Endothelial cell of umbilical vein (primary cell): ENCODE measurements at regions not wholly inside any gene's neighbourhood (a gene's known extent, or its start where the extent isn't known, plus 50 kb on each side); places are given as distances from the start of the nearest gene placed in this dataset.

Experiments used
- BruUV-seq: library from RNA; stranded (reverse); fragments of 400-500 nt; replicated peaks from 2 replicates; lab custom pipeline; 2021; lab: Mats Ljungman, UMichigan
- CTCF ChIA-PET: fragments of 300-600, 350-600 bp; sonication (Branson Sonifier 250); formaldehyde crosslinking; loops from one replicate; lab custom pipeline; 2021; ENCODE audit warnings: antibody characterized with exemption, inconsistent platforms; lab: Charles Lee
- POLR2A ChIA-PET: fragments of 300-600, 350-600 bp; sonication (Branson Sonifier 250); formaldehyde crosslinking; loops from one replicate; lab custom pipeline; 2021; ENCODE audit warnings: antibody characterized with exemption, inconsistent platforms; lab: Charles Lee
- DNase-seq: peaks from one replicate; pipeline ENCODE4 v3.0.0-alpha.2; 2011; ENCODE audit warnings: low read depth, low spot score
- FAIRE-seq: peaks from 2 replicates; lab custom pipeline; 2011; peaks lifted over from hg19 to GRCh38; lab: Jason Lieb, UNC
- H2AFZ ChIP-seq: 2 replicates; pipeline ENCODE4 v1.6.0; 2012; ENCODE audit warnings: low read depth, low read length, control low read depth, inconsistent platforms
- H3K27ac ChIP-seq: 2 replicates; pipeline ENCODE4 v1.5.1; 2011; ENCODE audit warnings: low read depth, mild to moderate bottlenecking, control low read depth, low read length, moderate library complexity; ENCODE audit not compliant: insufficient read depth
- H3K27me3 ChIP-seq, 2 experiments: 2 replicates each; pipeline versions ENCODE4 v1.6.0 to v1.6.1; 2011; ENCODE audit warnings: low read length in 2 of 2, mixed read lengths in 1 of 2; ENCODE audit not compliant: control insufficient read depth in 2 of 2, insufficient read depth in 2 of 2
- H3K36me3 ChIP-seq, 2 experiments: 2 replicates in 1 of 2; 3 replicates in 1 of 2; pipeline ENCODE4 v1.5.1; 2011; ENCODE audit warnings: low read length in 2 of 2, mild to moderate bottlenecking in 1 of 2, moderate library complexity in 1 of 2; ENCODE audit not compliant: control insufficient read depth in 2 of 2, insufficient read depth in 2 of 2; ENCODE audit errors: extremely low read depth in 1 of 2
- H3K4me1 ChIP-seq: 3 replicates; pipeline ENCODE4 v1.5.1; 2011; ENCODE audit warnings: mild to moderate bottlenecking, low read length; ENCODE audit not compliant: control insufficient read depth, insufficient read depth; ENCODE audit errors: extremely low read depth
- H3K4me2 ChIP-seq: 2 replicates; pipeline ENCODE4 v1.6.1; 2011; ENCODE audit warnings: low read length, control low read depth, mixed read lengths; ENCODE audit not compliant: insufficient read depth
- H3K4me3 ChIP-seq, 3 experiments: fragments of 200-600 bp in 1 of 3; sonication (generic), shearing (Covaris generic) in 1 of 3; replicated peaks in 1 of 3; 2 replicates each; pipeline ENCODE4 v1.5.1; 2011 to 2016; ENCODE audit warnings: control low read depth in 3 of 3, low read length in 3 of 3, mild to moderate bottlenecking in 2 of 3, inconsistent platforms in 1 of 3, low read depth in 1 of 3, moderate library complexity in 1 of 3; ENCODE audit not compliant: insufficient read depth in 1 of 3
- H3K79me2 ChIP-seq: 2 replicates; pipeline ENCODE4 v1.6.0; 2012; ENCODE audit warnings: low read length, inconsistent platforms; ENCODE audit not compliant: control insufficient read depth, insufficient read depth
- H3K9ac ChIP-seq: replicated peaks from 2 replicates; pipeline ENCODE3; 2011; ENCODE audit warnings: low read length, control low read depth; ENCODE audit not compliant: insufficient read depth; ENCODE audit errors: extremely low read depth
- H3K9me1 ChIP-seq: replicated peaks from 3 replicates; pipeline ENCODE4 v1.6.0; 2011; ENCODE audit warnings: mild to moderate bottlenecking, low read length; ENCODE audit not compliant: control insufficient read depth, insufficient read depth; ENCODE audit errors: extremely low read depth
- H3K9me3 ChIP-seq: replicated peaks from 2 replicates; pipeline ENCODE4 v1.5.1; 2012; ENCODE audit warnings: low read length, inconsistent platforms; ENCODE audit not compliant: control insufficient read depth, insufficient read depth
- H4K20me1 ChIP-seq: replicated peaks from 2 replicates; pipeline ENCODE3; 2011; ENCODE audit warnings: mild to moderate bottlenecking, low read length; ENCODE audit not compliant: control insufficient read depth, insufficient read depth; ENCODE audit errors: extremely low read depth
- EZH2 ChIP-seq: IDR thresholded peaks from 2 replicates; pipeline ENCODE4 v1.6.1; 2012; ENCODE audit warnings: borderline replicate concordance, low read depth, mild to moderate bottlenecking, moderate library complexity, low read length, inconsistent platforms; ENCODE audit not compliant: severe bottlenecking
- FOS ChIP-seq: IDR thresholded peaks from 2 replicates; pipeline ENCODE4 v1.6.1; 2011; ENCODE audit warnings: mild to moderate bottlenecking, low read length, moderate library complexity, borderline replicate concordance; ENCODE audit not compliant: insufficient read depth
- GATA2 ChIP-seq: IDR thresholded peaks from 2 replicates; pipeline ENCODE4 v1.7.0; 2011; ENCODE audit warnings: low read depth, mild to moderate bottlenecking, moderate library complexity, mixed read lengths, low read length; ENCODE audit not compliant: insufficient read length, insufficient read depth
- JUN ChIP-seq: IDR thresholded peaks from 2 replicates; pipeline ENCODE4 v1.6.1; 2011; ENCODE audit warnings: borderline replicate concordance, low read depth; ENCODE audit not compliant: insufficient read length, insufficient read depth
- MYC ChIP-seq: IDR thresholded peaks from one replicate; pipeline ENCODE4 v1.6.1; 2011; ENCODE audit warnings: mild to moderate bottlenecking, low read depth, low read length
- POLR2A ChIP-seq: IDR thresholded peaks from 2 replicates; pipeline ENCODE4 v1.6.1; 2012; ENCODE audit warnings: low read depth, mild to moderate bottlenecking, control low read depth, low read length
- POLR2AphosphoS5 ChIP-seq: IDR thresholded peaks from 2 replicates; pipeline ENCODE4 v1.6.1; 2012; ENCODE audit warnings: low read depth, mild to moderate bottlenecking, control low read depth, low read length, moderate library complexity; ENCODE audit not compliant: insufficient read depth
- dilution Hi-C: fragments of 300-500 bp; cut with MboI; formaldehyde crosslinking; loops from one replicate; pipeline ENCODE4 v1.15.0; 2019; ENCODE audit warnings: low sequenced_read_pairs; ENCODE audit not compliant: extremely low pct_ligation_motif_present
- intact Hi-C: fragments of 100-400 bp; cut with micrococcal nuclease; formaldehyde crosslinking; loops from one replicate; pipeline ENCODE4 v1.10.0; 2022
- TF ChIP-seq, protein P1 (sequence below), 2 donors: IDR thresholded peaks; 1 replicate in 1 of 2; 2 replicates in 1 of 2; pipeline ENCODE4 v1.5.1; 2011; ENCODE audit warnings: low read length in 2 of 2, mild to moderate bottlenecking in 2 of 2, moderate library complexity in 2 of 2, control low read depth in 1 of 2, inconsistent platforms in 1 of 2, low read depth in 1 of 2; ENCODE audit not compliant: insufficient read depth in 1 of 2; ENCODE audit errors: extremely low read depth in 1 of 2
- TF ChIP-seq, protein P2 (sequence below): IDR thresholded peaks from 2 replicates; pipeline ENCODE4 v1.6.1; 2011; ENCODE audit not compliant: insufficient read depth, insufficient read length

DNA sequence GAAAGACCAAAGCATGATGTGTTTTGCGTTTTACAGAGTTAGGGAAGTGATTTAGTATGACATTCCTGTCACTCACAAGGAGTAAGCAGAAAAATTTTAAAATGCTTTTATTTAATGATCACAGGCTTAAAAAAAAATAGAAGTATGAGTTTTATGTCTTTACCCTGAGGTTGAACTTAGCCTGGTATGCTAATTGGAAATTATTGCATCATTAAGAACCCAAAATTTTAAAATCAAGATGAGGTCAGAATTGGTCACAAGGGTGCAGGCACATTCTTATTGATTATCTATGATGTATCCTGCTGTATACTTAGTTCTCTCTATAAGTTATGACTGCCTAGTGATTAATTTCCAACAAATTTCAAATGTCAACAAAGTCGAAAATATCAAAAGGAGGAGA lies 585.6 kb upstream of the ALCAM start:
- H4K20me1 ChIP-seq: no peaks in the 10 kb centered on the region
- no peaks in the 10 kb centered on the region for H3K27me3 ChIP-seq
- H3K79me2 ChIP-seq: no peaks in the 10 kb centered on the region
- intact Hi-C loops (no loop called here), dilution Hi-C loops (no loop called here)
- FAIRE-seq: no peak
- no peaks in the 10 kb centered on the region for H3K9me3 ChIP-seq
- no peaks in the 10 kb centered on the region for H3K9me1 ChIP-seq
- no peak overlapping the region for H3K27ac ChIP-seq
- no peak overlapping the region for H2AFZ ChIP-seq
- no peak overlapping the region for H3K9ac ChIP-seq
- H3K4me1 ChIP-seq: no peaks in the 10 kb centered on the region
- H3K4me2 ChIP-seq: no peak overlapping the region
- ChIA-PET CTCF (no interaction called here), POLR2A (no interaction called here)
- TF ChIP-seq JUN (no peak), GATA2 (no peak), EZH2 (no peak), POLR2A (no peak), FOS (no peak), MYC (no peak), POLR2AphosphoS5 (no peak)
- TF ChIP-seq, protein P1, sequence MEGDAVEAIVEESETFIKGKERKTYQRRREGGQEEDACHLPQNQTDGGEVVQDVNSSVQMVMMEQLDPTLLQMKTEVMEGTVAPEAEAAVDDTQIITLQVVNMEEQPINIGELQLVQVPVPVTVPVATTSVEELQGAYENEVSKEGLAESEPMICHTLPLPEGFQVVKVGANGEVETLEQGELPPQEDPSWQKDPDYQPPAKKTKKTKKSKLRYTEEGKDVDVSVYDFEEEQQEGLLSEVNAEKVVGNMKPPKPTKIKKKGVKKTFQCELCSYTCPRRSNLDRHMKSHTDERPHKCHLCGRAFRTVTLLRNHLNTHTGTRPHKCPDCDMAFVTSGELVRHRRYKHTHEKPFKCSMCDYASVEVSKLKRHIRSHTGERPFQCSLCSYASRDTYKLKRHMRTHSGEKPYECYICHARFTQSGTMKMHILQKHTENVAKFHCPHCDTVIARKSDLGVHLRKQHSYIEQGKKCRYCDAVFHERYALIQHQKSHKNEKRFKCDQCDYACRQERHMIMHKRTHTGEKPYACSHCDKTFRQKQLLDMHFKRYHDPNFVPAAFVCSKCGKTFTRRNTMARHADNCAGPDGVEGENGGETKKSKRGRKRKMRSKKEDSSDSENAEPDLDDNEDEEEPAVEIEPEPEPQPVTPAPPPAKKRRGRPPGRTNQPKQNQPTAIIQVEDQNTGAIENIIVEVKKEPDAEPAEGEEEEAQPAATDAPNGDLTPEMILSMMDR (IDR thresholded peaks at IDR 0.05; ENCODE audit: extremely low read depth in 1 of 2, insufficient read depth in 1 of 2, low read depth in 1 of 2, low read length in 2 of 2): no peak
- TF ChIP-seq, protein P2, sequence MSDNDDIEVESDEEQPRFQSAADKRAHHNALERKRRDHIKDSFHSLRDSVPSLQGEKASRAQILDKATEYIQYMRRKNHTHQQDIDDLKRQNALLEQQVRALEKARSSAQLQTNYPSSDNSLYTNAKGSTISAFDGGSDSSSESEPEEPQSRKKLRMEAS: no peak
- H3K4me3 ChIP-seq: no peak overlapping the region
- no peaks in the 10 kb centered on the region for H3K36me3 ChIP-seq
- DNase-seq: no peak
- no TSS peak for BruUV-seq
